KMS-11 (cell line): ENCODE measurements at regions not wholly inside any gene's neighbourhood (a gene's known extent, or its start where the extent isn't known, plus 50 kb on each side); places are given as distances from the start of the nearest gene placed in this dataset.

Experiments
- H2AFZ ChIP-seq: fragments of 200-600 bp; sonication (generic); 2 replicates; pipeline ENCODE4 v1.6.1; 2016; ENCODE audit warnings: antibody characterized with exemption, mixed run types, low read depth
- H3K27ac ChIP-seq: fragments of 200-600 bp; sonication (generic); 2 replicates; pipeline ENCODE4 v1.6.1; 2016; ENCODE audit warnings: mild to moderate bottlenecking, mixed run types
- H3K27me3 ChIP-seq: fragments of 200-600 bp; sonication (generic); 2 replicates; pipeline ENCODE4 v1.6.1; 2017; ENCODE audit warnings: mild to moderate bottlenecking, low read depth, mixed run types, moderate library complexity; ENCODE audit not compliant: insufficient read depth
- H3K36me3 ChIP-seq: fragments of 200-600 bp; sonication (generic); 2 replicates; pipeline ENCODE4 v1.6.1; 2017; ENCODE audit warnings: mild to moderate bottlenecking, mixed run types; ENCODE audit not compliant: insufficient read depth
- H3K4me1 ChIP-seq: fragments of 200-600 bp; sonication (generic); 2 replicates; pipeline ENCODE4 v1.6.1; 2016; ENCODE audit warnings: mild to moderate bottlenecking, low read depth, mixed run types; ENCODE audit not compliant: poor library complexity, severe bottlenecking
- H3K4me2 ChIP-seq: fragments of 200-600 bp; sonication (generic); 2 replicates; pipeline ENCODE4 v1.7.0; 2016; ENCODE audit warnings: mild to moderate bottlenecking, mixed run types
- H3K4me3 ChIP-seq: fragments of 200-600 bp; sonication (generic); IDR thresholded peaks from 2 replicates; pipeline ENCODE4 v1.6.1; 2017; ENCODE audit warnings: low read depth, low read length, mixed read lengths; ENCODE audit not compliant: insufficient read depth
- H3K79me2 ChIP-seq: fragments of 200-600 bp; sonication (generic); 2 replicates; pipeline ENCODE4 v1.6.1; 2016; ENCODE audit warnings: low read depth, mixed run types; ENCODE audit not compliant: insufficient read depth
- H3K9ac ChIP-seq: fragments of 200-600 bp; sonication (generic); 2 replicates; pipeline ENCODE4 v1.6.1; 2016; ENCODE audit warnings: mild to moderate bottlenecking, mixed run types
- H4K20me1 ChIP-seq: fragments of 200-600 bp; sonication (generic); 2 replicates; pipeline ENCODE4 v1.6.1; 2016; ENCODE audit warnings: mild to moderate bottlenecking, mixed run types; ENCODE audit not compliant: insufficient read depth
- TF ChIP-seq, protein P1 (sequence below): fragments of 200-600 bp; sonication (generic); conservative IDR thresholded peaks from 2 replicates; pipeline ENCODE4 v1.6.1; 2017; ENCODE audit warnings: low read depth, mild to moderate bottlenecking, antibody characterized with exemption, low read length, moderate library complexity, mixed read lengths

GRCh38 chr22:27114186-27114585 lies 456.8 kb downstream of the MIAT start:
- Histone ChIP-seq H3K79me2 (no peaks in the 10 kb centered on the region), H4K20me1 (no peaks in the 10 kb centered on the region), H3K27ac (no peak overlapping the region), H3K4me2 (no peak overlapping the region), H3K36me3 (no peaks in the 10 kb centered on the region), H3K4me3 (no peak overlapping the region), H3K4me1 (no peaks in the 10 kb centered on the region), H3K9ac (no peak overlapping the region), H3K27me3 (no peaks in the 10 kb centered on the region; the same call in 1 of the 2 replicates), H2AFZ (no peak overlapping the region)
- TF ChIP-seq, protein P1, sequence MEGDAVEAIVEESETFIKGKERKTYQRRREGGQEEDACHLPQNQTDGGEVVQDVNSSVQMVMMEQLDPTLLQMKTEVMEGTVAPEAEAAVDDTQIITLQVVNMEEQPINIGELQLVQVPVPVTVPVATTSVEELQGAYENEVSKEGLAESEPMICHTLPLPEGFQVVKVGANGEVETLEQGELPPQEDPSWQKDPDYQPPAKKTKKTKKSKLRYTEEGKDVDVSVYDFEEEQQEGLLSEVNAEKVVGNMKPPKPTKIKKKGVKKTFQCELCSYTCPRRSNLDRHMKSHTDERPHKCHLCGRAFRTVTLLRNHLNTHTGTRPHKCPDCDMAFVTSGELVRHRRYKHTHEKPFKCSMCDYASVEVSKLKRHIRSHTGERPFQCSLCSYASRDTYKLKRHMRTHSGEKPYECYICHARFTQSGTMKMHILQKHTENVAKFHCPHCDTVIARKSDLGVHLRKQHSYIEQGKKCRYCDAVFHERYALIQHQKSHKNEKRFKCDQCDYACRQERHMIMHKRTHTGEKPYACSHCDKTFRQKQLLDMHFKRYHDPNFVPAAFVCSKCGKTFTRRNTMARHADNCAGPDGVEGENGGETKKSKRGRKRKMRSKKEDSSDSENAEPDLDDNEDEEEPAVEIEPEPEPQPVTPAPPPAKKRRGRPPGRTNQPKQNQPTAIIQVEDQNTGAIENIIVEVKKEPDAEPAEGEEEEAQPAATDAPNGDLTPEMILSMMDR, result no peak

GRCh38 chr22:27115410-27115809 lies 458.0 kb downstream of the MIAT start:
- Histone ChIP-seq H3K36me3 (no peaks in the 10 kb centered on the region), H3K79me2 (no peaks in the 10 kb centered on the region), H3K27ac (no peak overlapping the region), H3K27me3 (no peaks in the 10 kb centered on the region; the same call in 1 of the 2 replicates), H3K4me1 (no peaks in the 10 kb centered on the region), H2AFZ (no peak overlapping the region), H3K4me3 (no peak overlapping the region), H3K9ac (no peak overlapping the region), H4K20me1 (no peaks in the 10 kb centered on the region), H3K4me2 (no peak overlapping the region)
- TF ChIP-seq, protein P1, result no peak

DNA sequence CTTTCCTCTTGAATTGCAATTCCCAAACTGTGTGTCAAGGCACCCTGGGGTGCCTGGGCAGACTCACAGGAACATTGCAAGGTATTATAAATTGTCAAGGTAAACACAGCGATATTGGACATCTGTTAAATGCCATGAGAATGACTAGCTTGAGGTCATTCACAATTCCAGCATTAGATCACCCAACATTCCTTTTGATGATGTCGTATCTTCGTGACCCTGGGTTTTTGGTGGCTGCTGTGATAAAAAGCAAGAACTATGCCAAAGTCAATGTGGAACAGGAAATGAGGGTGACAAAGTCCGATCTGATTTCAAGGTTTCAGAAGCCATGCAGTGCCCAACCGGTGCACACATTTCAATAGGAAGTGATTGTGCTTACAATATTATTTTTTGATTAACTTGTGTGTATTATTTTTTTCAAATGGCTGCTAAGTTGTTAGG lies 458.4 kb downstream of the MIAT start:
- H3K27me3 ChIP-seq, result no peaks in the 10 kb centered on the region; the same call in 1 of the 2 replicates
- no peak overlapping the region for H3K4me3 ChIP-seq
- no peak overlapping the region for H3K9ac ChIP-seq
- H3K4me1 ChIP-seq, result no peaks in the 10 kb centered on the region
- TF ChIP-seq, protein P1, result no peak
- no peaks in the 10 kb centered on the region for H3K79me2 ChIP-seq
- no peak overlapping the region for H3K27ac ChIP-seq
- no peak overlapping the region for H2AFZ ChIP-seq
- H3K36me3 ChIP-seq, result no peaks in the 10 kb centered on the region
- no peak overlapping the region for H3K4me2 ChIP-seq
- no peaks in the 10 kb centered on the region for H4K20me1 ChIP-seq

- Histone ChIP-seq H3K4me2 (no peak overlapping the region), H3K36me3 (no peaks in the 10 kb centered on the region), H3K9ac (no peak overlapping the region), H3K4me1 (no peaks in the 10 kb centered on the region), H3K27ac (no peak overlapping the region), H3K4me3 (no peak overlapping the region), H2AFZ (no peak overlapping the region), H3K27me3 (no peaks in the 10 kb centered on the region; the same call in 1 of the 2 replicates), H3K79me2 (no peaks in the 10 kb centered on the region), H4K20me1 (no peaks in the 10 kb centered on the region)
- TF ChIP-seq, protein P1, result no peak
Observed at GRCh38 chr22:27116312-27117086, 459.1 kb downstream of the MIAT start.
